H1 (cell line): ENCODE measurements at regions not wholly inside any gene's neighbourhood (a gene's known extent, or its start where the extent isn't known, plus 50 kb on each side); places are given as distances from the start of the nearest gene placed in this dataset.

Experiments
- CTCF ChIA-PET: fragments of 300-600 bp; sonication (Branson Sonifier 250); formaldehyde crosslinking; loops from one replicate; lab custom pipeline; 2021; ENCODE audit not compliant: partially characterized antibody; lab: Charles Lee
- POLR2A ChIA-PET: fragments of 300-600 bp; sonication (Branson Sonifier 250); formaldehyde crosslinking; loops from one replicate; lab custom pipeline; 2021; ENCODE audit warnings: inconsistent platforms; ENCODE audit not compliant: partially characterized antibody; lab: Charles Lee
- DNase-seq, 2 experiments: peaks; one replicate each; pipeline versions ENCODE4 v3.0.0 to v3.0.0-alpha.2; 2010 to 2022; ENCODE audit warnings: low spot score in 2 of 2, low read depth in 1 of 2, mixed read lengths in 1 of 2
- FAIRE-seq: peaks from 2 replicates; lab custom pipeline; 2011; peaks lifted over from hg19 to GRCh38; lab: Jason Lieb, UNC
- H2AFZ ChIP-seq: 2 replicates; pipeline ENCODE4 v1.8.1; 2012; ENCODE audit warnings: low read length, inconsistent platforms
- H2AK5ac ChIP-seq: 2 replicates; pipeline ENCODE4 v1.6.1; 2013; ENCODE audit warnings: low read depth, low read length
- H2BK120ac ChIP-seq: replicated peaks from 2 replicates; pipeline ENCODE3; 2013; ENCODE audit warnings: low read depth, low read length, inconsistent platforms
- H2BK12ac ChIP-seq: 2 replicates; pipeline ENCODE4 v1.6.1; 2013; ENCODE audit warnings: low read depth, low read length
- H2BK15ac ChIP-seq: 2 replicates; pipeline ENCODE4 v1.6.1; 2013; ENCODE audit warnings: low read length
- H2BK20ac ChIP-seq: 2 replicates; pipeline ENCODE4 v1.6.1; 2013; ENCODE audit warnings: low read length
- H2BK5ac ChIP-seq: 2 replicates; pipeline ENCODE4 v1.6.1; 2013; ENCODE audit warnings: low read depth, low read length
- H3K14ac ChIP-seq: 2 replicates; pipeline ENCODE4 v1.6.1; 2013; ENCODE audit warnings: inconsistent platforms; ENCODE audit not compliant: insufficient read length
- H3K18ac ChIP-seq: 2 replicates; pipeline ENCODE4 v1.6.1; 2013; ENCODE audit warnings: low read length; ENCODE audit errors: extremely low read depth
- H3K23ac ChIP-seq: 2 replicates; pipeline ENCODE4 v1.6.1; 2013; ENCODE audit warnings: inconsistent platforms; ENCODE audit not compliant: insufficient read length
- H3K23me2 ChIP-seq: 2 replicates; pipeline ENCODE4 v1.6.1; 2013; ENCODE audit warnings: low read depth, low read length
- H3K27ac ChIP-seq: 2 replicates; pipeline ENCODE4 v1.6.1; 2011; ENCODE audit warnings: low read depth, low read length, inconsistent platforms
- H3K27me3 ChIP-seq, 4 experiments: replicated peaks in 1 of 4; 1 replicate in 1 of 4; 2 replicates in 3 of 4; pipeline versions ENCODE4 v1.6.1 to v1.8.1; 2011 to 2013; ENCODE audit warnings: low read length in 3 of 4, mild to moderate bottlenecking in 3 of 4, inconsistent platforms in 2 of 4, mixed read lengths in 2 of 4, moderate library complexity in 1 of 4; ENCODE audit not compliant: control insufficient read depth in 3 of 4, insufficient read depth in 3 of 4; ENCODE audit errors: extremely low read depth in 1 of 4
- H3K36me3 ChIP-seq, 4 experiments: 2 replicates each; pipeline versions ENCODE4 v1.6.1 to v1.8.1; 2011 to 2013; ENCODE audit warnings: mild to moderate bottlenecking in 4 of 4, low read length in 3 of 4, moderate library complexity in 2 of 4, control low read depth in 1 of 4, inconsistent platforms in 1 of 4; ENCODE audit not compliant: insufficient read depth in 4 of 4, control insufficient read depth in 2 of 4
- H3K4ac ChIP-seq: replicated peaks from 2 replicates; pipeline ENCODE3; 2013; ENCODE audit warnings: low read length, low read depth, mixed read lengths, inconsistent platforms; ENCODE audit not compliant: insufficient read length
- H3K4me1 ChIP-seq, 4 experiments: replicated peaks in 1 of 4; 1 replicate in 1 of 4; 2 replicates in 3 of 4; pipeline versions ENCODE4 v1.6.1 to v1.8.1; 2011 to 2013; ENCODE audit warnings: low read length in 3 of 4, inconsistent platforms in 2 of 4, mixed read lengths in 1 of 4; ENCODE audit not compliant: insufficient read depth in 4 of 4, control insufficient read depth in 3 of 4
- H3K4me2 ChIP-seq, 2 experiments: 2 replicates each; pipeline versions ENCODE4 v1.6.1 to v1.8.1; 2011 to 2013; ENCODE audit warnings: low read depth in 2 of 2, low read length in 2 of 2, control low read depth in 1 of 2, inconsistent platforms in 1 of 2, mild to moderate bottlenecking in 1 of 2; ENCODE audit not compliant: insufficient read depth in 1 of 2
- H3K4me3 ChIP-seq, 4 experiments: fragments of 200-600, 300-600 bp in 1 of 4; sonication (generic), shearing (Covaris generic), sonication (Bioruptor Twin) in 1 of 4; 2 replicates each; pipeline versions ENCODE4 v1.5.1 to v1.8.1; 2011 to 2016; ENCODE audit warnings: low read length in 4 of 4, low read depth in 3 of 4, control low read depth in 2 of 4, inconsistent platforms in 2 of 4, mild to moderate bottlenecking in 2 of 4, mixed read lengths in 1 of 4, moderate library complexity in 1 of 4; ENCODE audit not compliant: insufficient read depth in 2 of 4; ENCODE audit errors: extremely low read depth in 1 of 4
- H3K56ac ChIP-seq: replicated peaks from 2 replicates; pipeline ENCODE3; 2013; ENCODE audit warnings: low read depth, mild to moderate bottlenecking, mixed read lengths, low read length, inconsistent platforms; ENCODE audit not compliant: insufficient read length
- H3K79me1 ChIP-seq: 2 replicates; pipeline ENCODE4 v1.6.1; 2013; ENCODE audit warnings: low read depth, low read length, control low read depth
- H3K79me2 ChIP-seq, 2 experiments: 2 replicates each; pipeline versions ENCODE4 v1.6.1 to v1.8.1; 2012 to 2013; ENCODE audit warnings: low read length in 2 of 2, mild to moderate bottlenecking in 2 of 2, inconsistent platforms in 1 of 2; ENCODE audit not compliant: insufficient read depth in 2 of 2, control insufficient read depth in 1 of 2
- H3K9ac ChIP-seq, 4 experiments: replicated peaks in 1 of 4; 1 replicate in 1 of 4; 2 replicates in 3 of 4; pipeline versions ENCODE4 v1.6.1 to v1.8.1; 2011 to 2013; ENCODE audit warnings: low read depth in 3 of 4, low read length in 3 of 4, control low read depth in 2 of 4, mild to moderate bottlenecking in 2 of 4, moderate library complexity in 2 of 4, inconsistent platforms in 1 of 4; ENCODE audit errors: extremely low read depth in 1 of 4
- H3K9me3 ChIP-seq, 2 experiments: 2 replicates each; pipeline versions ENCODE4 v1.6.1 to v1.8.1; 2012 to 2013; ENCODE audit warnings: mild to moderate bottlenecking in 2 of 2, moderate library complexity in 2 of 2, control low read depth in 1 of 2, inconsistent platforms in 1 of 2, low read depth in 1 of 2, low read length in 1 of 2, mixed read lengths in 1 of 2; ENCODE audit not compliant: insufficient read depth in 2 of 2
- H4K20me1 ChIP-seq, 2 experiments: replicated peaks in 1 of 2; 2 replicates each; pipeline versions ENCODE3 to v1.8.1; 2011 to 2013; ENCODE audit warnings: inconsistent platforms in 2 of 2, low read length in 2 of 2, mild to moderate bottlenecking in 1 of 2; ENCODE audit not compliant: insufficient read depth in 2 of 2, control insufficient read depth in 1 of 2
- H4K5ac ChIP-seq: 2 replicates; pipeline ENCODE4 v1.6.1; 2013; ENCODE audit warnings: low read length, low read depth, mixed read lengths, inconsistent platforms; ENCODE audit not compliant: insufficient read length
- H4K8ac ChIP-seq: 2 replicates; pipeline ENCODE4 v1.8.0; 2013; ENCODE audit warnings: mild to moderate bottlenecking, moderate library complexity, low read length, inconsistent platforms; ENCODE audit not compliant: insufficient read depth; ENCODE audit errors: extremely low read depth
- H4K91ac ChIP-seq: replicated peaks from 2 replicates; pipeline ENCODE3; 2013; ENCODE audit warnings: low read length, mixed read lengths, inconsistent platforms; ENCODE audit not compliant: insufficient read length
- HDAC6 ChIP-seq: IDR thresholded peaks from one replicate; pipeline ENCODE4 v1.7.1; 2012; ENCODE audit warnings: low read depth, mild to moderate bottlenecking, inconsistent platforms, low read length, moderate library complexity
- RXRA ChIP-seq: IDR thresholded peaks from 2 replicates; pipeline ENCODE4 v1.6.1; 2011; ENCODE audit warnings: low read depth, mild to moderate bottlenecking, low read length, moderate library complexity; ENCODE audit not compliant: insufficient read depth
- SP1 ChIP-seq: IDR thresholded peaks from 2 replicates; pipeline ENCODE4 v1.6.1; 2011; ENCODE audit warnings: low read depth, low read length
- TEAD4 ChIP-seq: IDR thresholded peaks from 2 replicates; pipeline ENCODE4 v1.6.1; 2012; ENCODE audit warnings: low read depth, low read length, inconsistent platforms, mixed read lengths
- YY1 ChIP-seq: IDR thresholded peaks from 2 replicates; pipeline ENCODE4 v1.6.1; 2011; ENCODE audit warnings: low read depth, mild to moderate bottlenecking, low read length
- whole genome bisulfite sequencing, 2 experiments: shearing (Covaris generic) in 1 of 2; methylation state at CpG; one replicate each; pipeline versions ENCODE4 v1.1.6 to v1.1.7; 2013 to 2015; ENCODE audit warnings: low lambda C conversion rate in 2 of 2, mixed read lengths in 2 of 2, inconsistent platforms in 1 of 2, low coverage in 1 of 2, missing lambda C conversion rate in 1 of 2; ENCODE audit not compliant: insufficient replicate concordance in 2 of 2, insufficient coverage in 1 of 2, insufficient read length in 1 of 2; ENCODE audit errors: extremely low coverage in 1 of 2, missing lambda C conversion rate in 1 of 2; 5-methylcytosine and 5-hydroxymethylcytosine counted together
- TF ChIP-seq, protein P1 (sequence below): IDR thresholded peaks from 2 replicates; pipeline ENCODE4 v1.6.1; 2011; ENCODE audit warnings: low read depth, mild to moderate bottlenecking, low read length; ENCODE audit not compliant: insufficient read depth
- TF ChIP-seq, protein P2 (sequence below): IDR thresholded peaks from 2 replicates; pipeline ENCODE4 v1.6.1; 2012; ENCODE audit warnings: inconsistent platforms

DNA sequence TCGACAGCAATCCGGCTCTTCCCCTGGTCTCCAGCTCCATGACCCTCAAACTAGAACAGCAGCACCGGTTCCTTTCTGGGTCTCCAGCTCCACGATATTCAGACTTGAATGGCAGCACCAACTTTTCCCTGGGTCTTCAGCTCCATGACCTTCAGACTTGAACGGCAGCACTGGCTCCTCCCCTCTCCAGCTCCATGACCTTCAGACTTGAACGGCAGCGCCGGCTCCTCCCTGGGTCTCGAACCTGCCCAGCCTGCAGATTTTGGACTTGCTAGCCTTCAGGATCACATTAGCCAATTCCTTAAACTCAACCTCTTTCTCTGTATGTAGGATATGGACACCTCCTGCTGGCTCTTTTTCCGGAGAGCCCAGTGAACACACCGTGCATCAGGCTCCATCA lies 350.9 kb downstream of the PREX1 start:
- 90% methylated on average over 9 of the region's 11 CpGs; no CpG with 5 or more reads in 1 of the 2 experiments for WGBS, 2 experiments
- DNase-seq: no peak
- Histone ChIP-seq H4K8ac (no peak overlapping the region), H2BK15ac (no peak overlapping the region), H2AK5ac (no peak overlapping the region), H3K4ac (no peak overlapping the region), H2AFZ (no peak overlapping the region), H3K4me1 (peaks cover 2 to 12% (median 7%) of the 10 kb centered on the region in 4 experiments; a peak in 6 of 7 replicates), H2BK120ac (no peak overlapping the region), H2BK20ac (no peak overlapping the region), H3K23ac (no peak overlapping the region), H4K20me1 (no peaks in the 10 kb centered on the region), H3K18ac (no peak overlapping the region), H2BK12ac (no peak overlapping the region), H3K14ac (no peak overlapping the region), H3K79me2 (no peaks in the 10 kb centered on the region), H3K9ac (no peak overlapping the region), H4K5ac (no peak overlapping the region), H3K4me2 (no peak overlapping the region), H3K27me3 (no peaks in the 10 kb centered on the region; a peak in 1 of 7 replicates), H3K9me3 (no peaks in the 10 kb centered on the region), H3K36me3 (no peaks in the 10 kb centered on the region), H3K79me1 (no peaks in the 10 kb centered on the region), H3K4me3 (no peak overlapping the region), H4K91ac (no peak overlapping the region), H3K27ac (no peak overlapping the region), H2BK5ac (no peak overlapping the region), H3K23me2 (no peaks in the 10 kb centered on the region), H3K56ac (no peak overlapping the region)
- no peak for FAIRE-seq
- ChIA-PET POLR2A (no interaction called here), CTCF (interaction anchor here (0.6 to 5.1 kb wide), 2 partner anchors 145 to 1533 kb away, joined by 3 to 27 read pairs; no protein-coding TSS in a partner anchor)
- TF ChIP-seq RXRA (no peak), YY1 (no peak), TEAD4 (no peak), SP1 (no peak), HDAC6 (no peak)
- TF ChIP-seq, protein P1, sequence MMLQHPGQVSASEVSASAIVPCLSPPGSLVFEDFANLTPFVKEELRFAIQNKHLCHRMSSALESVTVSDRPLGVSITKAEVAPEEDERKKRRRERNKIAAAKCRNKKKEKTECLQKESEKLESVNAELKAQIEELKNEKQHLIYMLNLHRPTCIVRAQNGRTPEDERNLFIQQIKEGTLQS: no peak
- TF ChIP-seq, protein P2, sequence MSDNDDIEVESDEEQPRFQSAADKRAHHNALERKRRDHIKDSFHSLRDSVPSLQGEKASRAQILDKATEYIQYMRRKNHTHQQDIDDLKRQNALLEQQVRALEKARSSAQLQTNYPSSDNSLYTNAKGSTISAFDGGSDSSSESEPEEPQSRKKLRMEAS: no peak
